ENCODE measurements at regions not wholly inside any gene's neighbourhood (a gene's known extent, or its start where the extent isn't known, plus 50 kb on each side); places are given as distances from the start of the nearest gene placed in this dataset.

DNA sequence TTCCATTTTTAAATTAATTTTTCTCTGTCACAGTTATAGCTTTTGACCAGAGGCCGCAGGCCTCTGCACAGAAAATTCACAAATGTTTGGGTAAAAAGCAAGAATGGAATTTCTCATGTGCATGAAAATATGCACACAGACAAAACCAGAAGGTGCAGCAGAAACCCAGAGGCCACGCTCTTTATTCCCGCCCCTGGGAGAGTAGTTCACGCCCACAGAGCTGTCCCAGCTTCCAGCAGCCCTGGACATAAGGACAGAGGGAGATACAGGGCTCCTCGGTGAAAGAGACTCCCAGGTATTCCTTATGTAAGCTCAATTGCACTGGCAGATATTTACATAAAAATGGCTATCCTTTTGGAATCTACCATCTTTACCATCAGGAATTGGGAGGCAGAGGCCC, 245.2 kb upstream of the NFE2L3 start:
- TF ChIP-seq CTCF (IDR thresholded peaks at IDR 0.05): no peak
- no peak for DNase-seq (ENCODE audit: low spot score)
- Histone ChIP-seq H3K4me3 (no peak overlapping the region), H3K27ac (no peak overlapping the region)

DNA sequence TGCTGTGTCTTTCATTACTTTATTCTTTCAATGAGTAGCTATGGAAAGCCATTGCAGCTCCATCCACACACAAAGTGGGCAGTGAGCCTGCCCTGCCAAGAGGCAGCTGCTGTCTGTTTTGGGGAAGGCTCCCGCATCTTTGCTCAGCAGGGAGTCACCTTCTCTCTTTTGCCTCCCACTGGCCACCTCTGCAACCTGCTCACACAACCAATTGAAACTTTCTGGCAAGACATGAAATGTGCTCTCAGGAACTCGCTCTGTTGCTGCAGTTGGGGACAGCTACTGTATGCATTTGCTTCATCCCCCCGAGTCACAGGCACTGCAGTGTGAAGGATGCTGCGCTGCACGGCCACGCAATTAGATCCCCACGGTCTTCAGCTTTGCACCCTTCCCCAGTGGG, 244.8 kb upstream of the NFE2L3 start:
- Histone ChIP-seq H3K27ac (no peak overlapping the region), H3K4me3 (no peak overlapping the region)
- DNase-seq (ENCODE audit: low spot score): no peak
- no peak for TF ChIP-seq CTCF (IDR thresholded peaks at IDR 0.05)

DNA sequence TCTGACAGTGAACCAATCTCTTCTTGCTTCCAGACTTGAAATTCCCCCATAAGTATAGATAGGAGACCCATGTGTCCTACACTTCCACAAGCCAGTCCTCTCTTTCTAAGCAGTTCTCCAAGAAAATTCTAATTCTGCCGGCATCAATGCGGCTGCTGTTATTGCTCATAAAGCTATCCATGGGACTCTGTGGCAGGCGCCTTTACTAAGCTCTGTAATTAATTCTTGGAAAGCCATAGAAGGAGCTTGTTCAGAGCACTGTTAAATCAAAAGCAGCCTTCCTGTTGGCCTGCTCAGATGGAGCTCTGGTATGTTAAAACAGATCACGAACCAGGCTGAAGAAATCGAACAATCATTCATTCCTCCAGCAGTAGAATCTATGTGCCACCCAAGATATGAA, 244.3 kb upstream of the NFE2L3 start:
- Histone ChIP-seq H3K27ac (no peak overlapping the region), H3K4me3 (no peak overlapping the region)
- DNase-seq (ENCODE audit: low spot score): no peak
- TF ChIP-seq CTCF (IDR thresholded peaks at IDR 0.05): no peak

DNA sequence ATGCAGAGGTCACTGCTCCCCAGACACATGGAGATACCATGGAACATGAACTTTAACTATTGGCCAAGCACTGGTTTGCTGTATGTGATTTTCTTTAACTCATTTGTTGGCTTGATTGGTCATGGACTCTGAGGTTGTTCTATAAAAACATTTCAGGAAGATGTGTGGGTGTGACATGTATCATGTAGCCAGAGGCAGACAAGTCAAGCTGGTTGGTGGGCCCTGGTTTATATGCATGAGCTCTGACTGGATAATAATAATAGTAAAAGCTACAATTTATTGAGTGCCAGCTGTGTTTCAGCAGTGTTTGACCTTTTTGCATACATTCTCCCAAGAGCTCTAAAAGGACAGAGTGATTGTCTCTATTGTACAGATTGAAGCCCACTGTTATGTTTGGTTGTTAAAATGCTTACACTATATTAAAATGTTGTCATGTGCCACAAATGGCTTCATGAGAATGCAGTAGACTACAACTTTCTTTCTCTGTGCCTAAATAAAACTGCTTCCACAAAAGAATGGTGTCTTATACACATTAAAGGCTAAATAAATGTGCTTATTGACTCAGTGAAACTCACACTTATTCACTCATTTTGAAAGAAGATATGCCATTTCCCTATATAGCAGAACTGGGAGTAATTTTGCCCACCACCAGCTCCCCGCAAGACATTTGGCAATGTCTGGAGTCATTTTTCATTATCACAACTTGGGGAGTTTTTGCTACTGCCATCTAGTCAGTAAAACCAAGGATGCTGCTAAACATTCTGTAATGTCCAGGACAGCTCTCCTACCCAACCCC, 243.6 kb upstream of the NFE2L3 start:
- Histone ChIP-seq H3K27ac (no peak overlapping the region), H3K4me3 (no peak overlapping the region)
- no peak for TF ChIP-seq CTCF (IDR thresholded peaks at IDR 0.05)
- no peak for DNase-seq (ENCODE audit: low spot score)

GRCh38 chr7:25911738-25912607, 240.0 kb upstream of the NFE2L3 start:
- Histone ChIP-seq H3K4me3 (no peak overlapping the region), H3K27ac (no peak overlapping the region)
- no peak for TF ChIP-seq CTCF (IDR thresholded peaks at IDR 0.05)
- DNase-seq (ENCODE audit: low spot score): no peak

GRCh38 chr7:25913598-25914224, 238.3 kb upstream of the NFE2L3 start:
- DNase-seq (ENCODE audit: low spot score): no peak
- Histone ChIP-seq H3K4me3 (no peak overlapping the region), H3K27ac (no peak overlapping the region)
- no peak for TF ChIP-seq CTCF (IDR thresholded peaks at IDR 0.05)
